Suppressor macrophage treated with lipopolysaccharide for 1 hour (primary cell): ENCODE measurements at regions not wholly inside any gene's neighbourhood (a gene's known extent, or its start where the extent isn't known, plus 50 kb on each side); places are given as distances from the start of the nearest gene placed in this dataset.
"Not testable (repeated sequence)": the region's sequence is repeated elsewhere in the genome, so short reads cannot be mapped to it uniquely, and the experiment has no call there.

Experiments used
- DNase-seq, 3 donors: peaks; one replicate each; pipeline ENCODE4 v3.0.0-alpha.2; 2020 to 2022

GRCh38 chr6:168929871-168930450, 323.7 kb downstream of the THBS2 start:
- no peak for DNase-seq

GRCh38 chr6:168928012-168928411, 325.6 kb downstream of the THBS2 start:
- no peak for DNase-seq

GRCh38 chr6:168927026-168927425, 326.6 kb downstream of the THBS2 start:
- no peak for DNase-seq

- no peak for DNase-seq
Observed at GRCh38 chr6:168926306-168926705, 327.3 kb downstream of the THBS2 start.

GRCh38 chr6:168925671-168926070, 328.0 kb downstream of the THBS2 start:
- no peak for DNase-seq

- no peak for DNase-seq
Observed at GRCh38 chr6:168923171-168923570, 330.5 kb downstream of the THBS2 start.

- DNase-seq, result no peak
Observed at GRCh38 chr6:168922436-168922835, 331.2 kb downstream of the THBS2 start.

GRCh38 chr6:168920289-168920688, 333.4 kb downstream of the THBS2 start:
- no peak for DNase-seq

GRCh38 chr6:168919470-168920179, 334.0 kb downstream of the THBS2 start:
- DNase-seq, result no peak

GRCh38 chr6:168916576-168917211, 337.0 kb downstream of the THBS2 start:
- DNase-seq, result no peak

GRCh38 chr6:168915855-168916254, 337.8 kb downstream of the THBS2 start:
- DNase-seq, result no peak

- DNase-seq, result no peak
Observed at GRCh38 chr6:168915242-168915641, 338.4 kb downstream of the THBS2 start.

GRCh38 chr6:168913866-168914469, 339.7 kb downstream of the THBS2 start:
- DNase-seq, result no peak

- DNase-seq, result not testable (repeated sequence)
Observed at GRCh38 chr6:168913231-168913865, 340.3 kb downstream of the THBS2 start.

GRCh38 chr6:168909288-168909687, 344.4 kb downstream of the THBS2 start:
- no peak for DNase-seq

GRCh38 chr6:168908887-168909286, 344.8 kb downstream of the THBS2 start:
- no peak for DNase-seq

GRCh38 chr6:168908166-168908565, 345.5 kb downstream of the THBS2 start:
- DNase-seq, result no peak

GRCh38 chr6:168906391-168906790, 347.3 kb downstream of the THBS2 start:
- DNase-seq, result no peak

- no peak for DNase-seq
Observed at GRCh38 chr6:168905451-168906090, 348.1 kb downstream of the THBS2 start.

- DNase-seq, result no peak
Observed at GRCh38 chr6:168903613-168904345, 349.9 kb downstream of the THBS2 start.

- no peak for DNase-seq
Observed at GRCh38 chr6:168902075-168902474, 351.6 kb downstream of the THBS2 start.

GRCh38 chr6:168901076-168901475, 352.6 kb downstream of the THBS2 start:
- no peak for DNase-seq
